Calu3 (cell line): ENCODE measurements at regions not wholly inside any gene's neighbourhood (a gene's known extent, or its start where the extent isn't known, plus 50 kb on each side); places are given as distances from the start of the nearest gene placed in this dataset.

Experiments used
- BruUV-seq: library from RNA; stranded (reverse); fragments of 400-500 nt; replicated peaks from 2 replicates; lab custom pipeline; 2021; lab: Mats Ljungman, UMichigan
- CTCF ChIA-PET: fragments of 300-600 bp; sonication (Branson Sonifier 250); formaldehyde crosslinking; loops from one replicate; lab custom pipeline; 2022; ENCODE audit warnings: antibody characterized with exemption; lab: Charles Lee
- DNase-seq: peaks from one replicate; pipeline ENCODE4 v3.0.0; 2022
- H3K27ac Mint-ChIP-seq: one replicate; pipeline ENCODE4 v1.8.0; 2022; ENCODE audit warnings: mixed read lengths; ENCODE audit not compliant: unreplicated experiment
- H3K27me3 Mint-ChIP-seq: one replicate; pipeline ENCODE4 v1.8.0; 2022; ENCODE audit warnings: mixed read lengths; ENCODE audit not compliant: unreplicated experiment
- H3K36me3 Mint-ChIP-seq: one replicate; pipeline ENCODE4 v1.8.0; 2022; ENCODE audit warnings: mild to moderate bottlenecking, moderate library complexity, mixed read lengths; ENCODE audit not compliant: insufficient read depth, unreplicated experiment
- H3K4me1 Mint-ChIP-seq: one replicate; pipeline ENCODE4 v1.8.0; 2022; ENCODE audit warnings: mild to moderate bottlenecking, low read depth, mixed read lengths; ENCODE audit not compliant: unreplicated experiment
- H3K4me3 Mint-ChIP-seq: one replicate; pipeline ENCODE4 v1.8.0; 2022; ENCODE audit warnings: mild to moderate bottlenecking, low read depth, moderate library complexity, mixed read lengths; ENCODE audit not compliant: unreplicated experiment
- H3K9me3 Mint-ChIP-seq: one replicate; pipeline ENCODE4 v1.8.0; 2022; ENCODE audit warnings: low read depth, mixed read lengths; ENCODE audit not compliant: unreplicated experiment
- intact Hi-C: fragments of 100-400 bp; cut with micrococcal nuclease; formaldehyde crosslinking; loops from one replicate; pipeline ENCODE4 v1.10.0; 2022; ENCODE audit not compliant: unreplicated experiment
- TF ChIP-seq, protein P1 (sequence below): fragments of 200-600 bp; IDR thresholded peaks from one replicate; pipeline ENCODE4 v1.8.0; 2022; ENCODE audit warnings: antibody characterized with exemption; ENCODE audit not compliant: unreplicated experiment

DNA sequence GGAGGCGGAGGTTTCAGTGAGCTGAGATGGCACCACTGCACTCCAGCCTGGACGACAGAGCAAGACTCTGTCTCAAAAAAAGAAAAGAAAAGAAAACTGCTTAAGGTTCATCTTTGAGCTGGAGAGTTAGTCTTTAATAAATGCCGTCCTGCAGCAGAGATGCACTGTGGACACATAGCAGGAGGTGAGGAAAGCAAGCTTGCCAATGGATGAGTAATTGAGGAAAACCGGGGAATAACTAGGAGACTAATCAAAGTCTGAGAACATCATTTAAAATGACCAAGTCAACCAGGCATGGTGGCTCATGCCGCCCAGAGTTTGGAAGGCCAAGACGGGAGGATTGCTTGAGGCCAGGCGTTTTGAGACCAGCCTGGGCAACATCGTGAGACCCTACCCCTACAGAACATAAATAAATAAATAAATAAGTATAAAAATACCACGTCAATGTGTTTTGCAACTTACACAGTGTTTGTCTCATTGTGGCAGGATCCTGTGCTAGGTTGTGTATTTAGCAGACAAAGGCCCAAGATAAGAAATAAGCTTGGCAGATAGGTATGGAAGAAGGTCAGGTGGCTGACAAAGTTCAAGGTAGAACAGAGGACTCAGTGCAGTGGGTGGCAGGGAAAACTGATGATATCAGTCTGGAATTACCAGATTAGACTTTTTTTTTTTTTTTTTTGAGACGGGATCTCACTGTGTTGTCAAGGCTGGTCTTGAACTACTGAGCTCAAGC is 115.7 kb upstream of the KMT2C start:
- intact Hi-C loops, result no loop called here
- Mint-ChIP-seq H3K4me3 (no peak overlapping the region), H3K36me3 (no peaks in the 10 kb centered on the region), H3K27me3 (no peaks in the 10 kb centered on the region), H3K4me1 (no peaks in the 10 kb centered on the region), H3K27ac (no peak overlapping the region), H3K9me3 (no peaks in the 10 kb centered on the region)
- TF ChIP-seq, protein P1, sequence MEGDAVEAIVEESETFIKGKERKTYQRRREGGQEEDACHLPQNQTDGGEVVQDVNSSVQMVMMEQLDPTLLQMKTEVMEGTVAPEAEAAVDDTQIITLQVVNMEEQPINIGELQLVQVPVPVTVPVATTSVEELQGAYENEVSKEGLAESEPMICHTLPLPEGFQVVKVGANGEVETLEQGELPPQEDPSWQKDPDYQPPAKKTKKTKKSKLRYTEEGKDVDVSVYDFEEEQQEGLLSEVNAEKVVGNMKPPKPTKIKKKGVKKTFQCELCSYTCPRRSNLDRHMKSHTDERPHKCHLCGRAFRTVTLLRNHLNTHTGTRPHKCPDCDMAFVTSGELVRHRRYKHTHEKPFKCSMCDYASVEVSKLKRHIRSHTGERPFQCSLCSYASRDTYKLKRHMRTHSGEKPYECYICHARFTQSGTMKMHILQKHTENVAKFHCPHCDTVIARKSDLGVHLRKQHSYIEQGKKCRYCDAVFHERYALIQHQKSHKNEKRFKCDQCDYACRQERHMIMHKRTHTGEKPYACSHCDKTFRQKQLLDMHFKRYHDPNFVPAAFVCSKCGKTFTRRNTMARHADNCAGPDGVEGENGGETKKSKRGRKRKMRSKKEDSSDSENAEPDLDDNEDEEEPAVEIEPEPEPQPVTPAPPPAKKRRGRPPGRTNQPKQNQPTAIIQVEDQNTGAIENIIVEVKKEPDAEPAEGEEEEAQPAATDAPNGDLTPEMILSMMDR, result no peak
- BruUV-seq, result no TSS peak
- DNase-seq, result no peak
- CTCF ChIA-PET, result interaction anchor here (0.6 kb wide), 1 partner anchor 9 kb away, joined by 3 read pairs; no protein-coding TSS in a partner anchor

DNA sequence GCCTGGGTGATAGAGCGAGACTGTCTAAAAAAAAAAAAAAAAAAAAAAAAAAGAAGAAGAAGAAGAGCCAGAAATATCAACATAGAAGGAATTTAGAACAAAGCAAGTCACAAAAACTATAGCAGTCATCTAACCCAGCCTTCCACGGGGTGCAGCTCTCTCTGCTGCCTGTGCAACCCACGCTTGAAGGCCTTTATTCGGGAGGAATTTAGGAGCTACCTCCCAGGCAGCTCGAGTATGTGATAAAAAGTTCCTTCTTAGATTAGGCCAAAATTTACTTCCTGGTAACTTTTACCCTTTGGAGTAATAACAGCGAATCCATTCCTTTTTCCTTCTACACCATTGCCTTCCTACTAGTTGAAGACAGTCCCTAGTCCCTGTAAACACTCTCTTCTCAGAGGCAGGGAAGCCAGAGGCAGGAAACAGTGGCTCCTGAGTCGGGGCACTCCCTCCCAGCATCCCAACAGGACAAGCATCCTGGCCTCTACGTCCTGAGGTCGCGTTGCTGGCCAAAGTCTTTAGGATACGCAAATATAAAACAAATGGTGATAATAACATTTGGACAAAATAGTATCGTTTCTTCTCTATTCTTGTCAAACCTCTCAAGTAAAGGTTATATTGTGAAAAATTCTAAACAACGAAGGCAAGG is 109.3 kb upstream of the KMT2C start:
- no TSS peak for BruUV-seq

DNA sequence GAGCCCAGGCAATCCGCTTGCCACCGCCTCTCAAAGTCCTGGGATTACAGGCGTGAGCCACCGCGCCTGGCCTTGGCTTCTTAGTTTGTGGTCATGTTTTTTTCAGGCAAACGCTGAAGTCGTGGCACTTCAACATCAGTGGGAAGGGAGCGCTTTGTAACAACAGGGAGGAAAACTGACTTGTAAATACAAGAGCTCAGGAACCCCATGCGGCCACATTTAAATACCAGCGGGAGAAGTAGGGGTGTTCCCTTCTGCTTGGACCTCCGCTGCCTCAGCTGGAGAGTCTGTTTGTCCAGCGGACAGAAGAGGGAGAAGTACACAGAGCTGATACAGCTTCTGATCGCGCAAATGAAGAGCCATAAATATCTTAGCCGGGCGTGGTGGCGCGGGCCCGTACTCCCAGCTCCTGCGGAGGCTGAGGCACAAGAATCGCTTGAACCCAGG is 108.7 kb upstream of the KMT2C start:
- Mint-ChIP-seq H3K27ac (no peak overlapping the region), H3K9me3 (no peaks in the 10 kb centered on the region), H3K27me3 (no peaks in the 10 kb centered on the region), H3K4me3 (no peak overlapping the region), H3K4me1 (peaks cover 11% of the 10 kb centered on the region), H3K36me3 (no peaks in the 10 kb centered on the region)
- no peak for DNase-seq
- no TSS peak for BruUV-seq
- TF ChIP-seq, protein P1, result no peak
- CTCF ChIA-PET, result interaction anchor here (0.7 to 1.0 kb wide), 2 partner anchors 42 to 81 kb away, joined by 4 to 7 read pairs; no protein-coding TSS in a partner anchor
- intact Hi-C loops, result no loop called here

More for the DNA sequence above, 109.3 kb upstream of the KMT2C start:
- CTCF ChIA-PET, result interaction anchor here (0.7 to 1.0 kb wide), 2 partner anchors 42 to 81 kb away, joined by 4 to 7 read pairs; no protein-coding TSS in a partner anchor
- H3K4me3 Mint-ChIP-seq, result no peak overlapping the region
- no peaks in the 10 kb centered on the region for H3K27me3 Mint-ChIP-seq
- no peaks in the 10 kb centered on the region for H3K9me3 Mint-ChIP-seq
- H3K36me3 Mint-ChIP-seq, result no peaks in the 10 kb centered on the region
- no peak for DNase-seq
- no peak overlapping the region for H3K27ac Mint-ChIP-seq
- TF ChIP-seq, protein P1, result no peak
- intact Hi-C loops, result no loop called here
- peaks cover 11% of the 10 kb centered on the region for H3K4me1 Mint-ChIP-seq

DNA sequence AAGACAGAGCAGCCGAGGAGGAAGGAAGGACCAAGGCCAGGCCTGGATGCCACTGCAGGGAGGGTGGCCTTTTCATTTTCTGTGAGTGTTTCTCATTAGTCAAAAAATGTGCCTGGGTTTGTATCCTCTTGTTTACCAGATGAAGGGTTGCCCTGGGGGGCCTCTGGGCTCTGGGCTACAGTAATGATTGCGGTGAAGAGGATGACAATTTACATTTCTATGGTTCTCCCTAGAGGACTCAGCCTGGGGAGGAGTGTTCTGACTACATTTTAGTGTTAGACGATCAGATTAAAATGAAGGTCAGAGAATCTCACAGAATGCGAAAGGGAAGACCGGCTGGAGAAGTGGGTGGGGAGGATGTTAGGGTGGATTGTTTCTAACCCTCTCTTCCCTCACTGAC is 108.0 kb upstream of the KMT2C start:
- CTCF ChIA-PET, result no interaction called here
- Mint-ChIP-seq H3K27me3 (no peaks in the 10 kb centered on the region), H3K4me1 (peaks cover 11% of the 10 kb centered on the region), H3K36me3 (no peaks in the 10 kb centered on the region), H3K4me3 (no peak overlapping the region), H3K9me3 (no peaks in the 10 kb centered on the region), H3K27ac (no peak overlapping the region)
- TF ChIP-seq, protein P1, result no peak
- BruUV-seq, result no TSS peak
- intact Hi-C loops, result no loop called here
- DNase-seq, result no peak
